HCT116 (cell line): ENCODE measurements at regions not wholly inside any gene's neighbourhood (a gene's known extent, or its start where the extent isn't known, plus 50 kb on each side); places are given as distances from the start of the nearest gene placed in this dataset.

Experiments used
- ATAC-seq: fragments of 200-7000 bp; cut with Tn5 transposase; 2 replicates; pipeline ENCODE4 v1.9.1; 2020; ENCODE audit warnings: mild to moderate bottlenecking, moderate library complexity
- BruUV-seq: library from RNA; stranded (reverse); fragments of 400-500 nt; replicated peaks from 2 replicates; lab custom pipeline; 2021; lab: Mats Ljungman, UMichigan
- CTCF ChIA-PET: fragments of 300-600 bp; sonication (Branson Sonifier 250); formaldehyde crosslinking; loops from one replicate; lab custom pipeline; 2021; ENCODE audit warnings: antibody characterized with exemption; lab: Charles Lee
- POLR2A ChIA-PET: fragments of 300-600, 350-600 bp; sonication (Branson Sonifier 250); formaldehyde crosslinking; loops from one replicate; lab custom pipeline; 2021; ENCODE audit warnings: antibody characterized with exemption; lab: Charles Lee
- RAD21 ChIA-PET, 2 experiments: fragments of 300-600 bp; sonication (Branson Sonifier 250); formaldehyde crosslinking; loops; one replicate each; lab custom pipeline; 2023; ENCODE audit warnings: low total read pairs in 2 of 2; ENCODE audit not compliant: uncharacterized antibody in 2 of 2, unreplicated experiment in 2 of 2, low non-redundant PET in 1 of 2; lab: Charles Lee
- DNase-seq: peaks from one replicate; pipeline ENCODE4 v3.0.0-alpha.2; 2010; ENCODE audit warnings: low read depth, low spot score
- H2AFZ ChIP-seq: fragments of 200-600 bp; shearing (Covaris generic), sonication (generic); 2 replicates; pipeline ENCODE4 v1.6.1; 2017; ENCODE audit warnings: low read depth, mixed run types, mixed read lengths, antibody characterized with exemption, low read length; ENCODE audit not compliant: poor library complexity, severe bottlenecking
- H3K27ac ChIP-seq: 2 replicates; pipeline ENCODE4 v1.5.1; 2012; ENCODE audit warnings: low read depth, low read length
- H3K27me3 ChIP-seq: fragments of 200-600 bp; sonication (generic); 2 replicates; pipeline ENCODE4 v1.6.1; 2016; ENCODE audit warnings: mixed run types, low read length, mixed read lengths; ENCODE audit not compliant: insufficient read depth
- H3K36me3 ChIP-seq, 2 experiments: fragments of 200-500 bp in 1 of 2; fragments of 200-600 bp in 1 of 2; sonication (Bioruptor generic) in 1 of 2; sonication (generic) in 1 of 2; 2 replicates each; pipeline versions ENCODE4 v1.5.1 to v1.6.1; 2014 to 2016; ENCODE audit warnings: low read length in 2 of 2, inconsistent platforms in 1 of 2, mixed read lengths in 1 of 2, mixed run types in 1 of 2; ENCODE audit not compliant: insufficient read depth in 2 of 2, control insufficient read depth in 1 of 2
- H3K4me1 ChIP-seq, 2 experiments: fragments of 200-600 bp in 1 of 2; sonication (generic) in 1 of 2; 2 replicates each; pipeline versions ENCODE4 v1.5.1 to v1.6.1; 2012 to 2017; ENCODE audit warnings: low read length in 2 of 2, inconsistent platforms in 1 of 2, mild to moderate bottlenecking in 1 of 2, mixed read lengths in 1 of 2, mixed run types in 1 of 2, moderate library complexity in 1 of 2; ENCODE audit not compliant: insufficient read depth in 2 of 2, control insufficient read depth in 1 of 2
- H3K4me2 ChIP-seq: fragments of 200-600 bp; sonication (generic); 2 replicates; pipeline ENCODE4 v1.6.1; 2017; ENCODE audit warnings: mixed run types, low read length, mixed read lengths
- H3K4me3 ChIP-seq, 2 experiments: fragments of 200-600 bp in 1 of 2; sonication (generic) in 1 of 2; replicated peaks in 1 of 2; 2 replicates each; pipeline ENCODE4 v1.5.1; 2011 to 2016; ENCODE audit warnings: low read length in 2 of 2, control low read depth in 1 of 2, low read depth in 1 of 2, mild to moderate bottlenecking in 1 of 2, mixed read lengths in 1 of 2, mixed run types in 1 of 2
- H3K79me2 ChIP-seq: fragments of 200-600 bp; sonication (generic); 2 replicates; pipeline ENCODE4 v1.6.1; 2017; ENCODE audit warnings: mild to moderate bottlenecking, mixed run types, low read length, moderate library complexity, mixed read lengths; ENCODE audit not compliant: insufficient read depth
- H3K9ac ChIP-seq: fragments of 200-600 bp; sonication (generic); 2 replicates; pipeline ENCODE4 v1.6.1; 2016; ENCODE audit warnings: low read length, mixed read lengths
- H3K9me2 ChIP-seq: fragments of 200-600 bp; sonication (generic), shearing (Covaris generic); 2 replicates; pipeline ENCODE4 v1.6.1; 2017; ENCODE audit warnings: mixed run types, mild to moderate bottlenecking, moderate library complexity; ENCODE audit not compliant: insufficient read depth
- H3K9me3 ChIP-seq, 2 experiments: fragments of 200-500 bp in 1 of 2; fragments of 200-600 bp in 1 of 2; sonication (Bioruptor generic) in 1 of 2; sonication (generic) in 1 of 2; 2 replicates each; pipeline ENCODE4 v1.6.1; 2014 to 2017; ENCODE audit warnings: low read length in 2 of 2, mixed read lengths in 2 of 2, inconsistent platforms in 1 of 2, low read depth in 1 of 2, mild to moderate bottlenecking in 1 of 2, mixed run types in 1 of 2, moderate library complexity in 1 of 2; ENCODE audit not compliant: control insufficient read depth in 1 of 2, insufficient read depth in 1 of 2
- H4K20me1 ChIP-seq: fragments of 200-600 bp; sonication (generic), shearing (Covaris generic); 2 replicates; pipeline ENCODE4 v1.6.1; 2017; ENCODE audit warnings: mixed run types, mild to moderate bottlenecking, moderate library complexity; ENCODE audit not compliant: insufficient read depth
- ATF3 ChIP-seq: IDR thresholded peaks from 2 replicates; pipeline ENCODE4 v1.6.1; 2012
- CBX3 ChIP-seq: IDR thresholded peaks from 2 replicates; pipeline ENCODE4 v1.6.1; 2012; ENCODE audit warnings: low read depth
- CEBPB ChIP-seq: IDR thresholded peaks from 2 replicates; pipeline ENCODE4 v1.6.1; 2012; ENCODE audit warnings: low read depth
- CTCF ChIP-seq, 3 experiments: fragments of 200-600 bp in 1 of 3; sonication (generic) in 1 of 3; IDR thresholded peaks in 2 of 3; conservative IDR thresholded peaks in 1 of 3; 2 replicates each; pipeline ENCODE4 v1.5.1; 2012 to 2017; ENCODE audit warnings: low read depth in 2 of 3, low read length in 2 of 3, antibody characterized with exemption in 1 of 3, borderline replicate concordance in 1 of 3, control low read depth in 1 of 3, mild to moderate bottlenecking in 1 of 3, mixed read lengths in 1 of 3, mixed run types in 1 of 3, moderate library complexity in 1 of 3; ENCODE audit not compliant: insufficient read depth in 1 of 3
- EZH2 ChIP-seq: fragments of 200-600 bp; sonication (generic); IDR thresholded peaks from 2 replicates; pipeline ENCODE4 v1.6.1; 2017; ENCODE audit warnings: antibody characterized with exemption, mixed run types
- EZH2phosphoT487 ChIP-seq: fragments of 200-600 bp; IDR thresholded peaks from 2 replicates; pipeline ENCODE4 v1.6.1; 2018; ENCODE audit warnings: antibody characterized with exemption, borderline replicate concordance
- FOSL1 ChIP-seq: IDR thresholded peaks from 2 replicates; pipeline ENCODE4 v1.6.1; 2012; ENCODE audit warnings: low read depth
- JUND ChIP-seq: IDR thresholded peaks from 2 replicates; pipeline ENCODE4 v1.6.1; 2012
- MAX ChIP-seq: IDR thresholded peaks from 2 replicates; pipeline ENCODE4 v1.6.1; 2012
- POLR2A ChIP-seq: IDR thresholded peaks from 2 replicates; pipeline ENCODE4 v1.7.0; 2011; ENCODE audit warnings: borderline replicate concordance; ENCODE audit not compliant: insufficient read depth, insufficient read length; ENCODE audit errors: extremely low read depth
- RAD21 ChIP-seq: IDR thresholded peaks from 2 replicates; pipeline ENCODE4 v1.6.1; 2012; ENCODE audit warnings: low read depth, mild to moderate bottlenecking
- TCF7L2 ChIP-seq: IDR thresholded peaks from 2 replicates; pipeline ENCODE4 v1.7.0; 2011; ENCODE audit warnings: borderline replicate concordance, inconsistent platforms; ENCODE audit not compliant: insufficient read depth, insufficient read length; ENCODE audit errors: extremely low read depth
- ZFX ChIP-seq: fragments of 450-650 bp; IDR thresholded peaks from 2 replicates; pipeline ENCODE4 v1.6.1; 2017
- ZNF274 ChIP-seq: fragments of 200-500 bp; sonication (Bioruptor generic); IDR thresholded peaks from 2 replicates; pipeline ENCODE4 v1.6.1; 2014; ENCODE audit warnings: mild to moderate bottlenecking, low read depth, low read length, inconsistent platforms
- intact Hi-C: fragments of 100-400 bp; cut with micrococcal nuclease; formaldehyde crosslinking; loops from 2 replicates; pipeline ENCODE4 v1.10.0; 2022

- Histone ChIP-seq H3K9ac (no peak overlapping the region), H3K36me3 (no peaks in the 10 kb centered on the region), H3K27ac (no peak overlapping the region), H3K4me1 (no peaks in the 10 kb centered on the region), H4K20me1 (no peaks in the 10 kb centered on the region), H2AFZ (peak overlapping the region; percentile 89), H3K9me3 (no peaks in the 10 kb centered on the region), H3K79me2 (no peaks in the 10 kb centered on the region), H3K4me2 (0 out of 2 replicates have a peak overlapping the region, but pooled peaks have one; percentile 13), H3K4me3 (no peak overlapping the region), H3K27me3 (no peaks in the 10 kb centered on the region), H3K9me2 (no peaks in the 10 kb centered on the region)
- no TSS peak for BruUV-seq
- intact Hi-C loops, result loop anchor here (2.0 to 5.0 kb wide), 2 partner anchors 491 to 1114 kb away; no protein-coding TSS in a partner anchor
- no peak for TF ChIP-seq TCF7L2
- TF ChIP-seq CEBPB, result no peak
- no peak for TF ChIP-seq EZH2
- no peak for TF ChIP-seq POLR2A
- TF ChIP-seq ZNF274, result no peak
- no peak for TF ChIP-seq EZH2phosphoT487
- TF ChIP-seq MAX, result no peak
- TF ChIP-seq CTCF (IDR thresholded peaks at IDR 0.05 in 2 of 3, conservative IDR thresholded peaks at IDR 0.05 in 1 of 3; ENCODE audit: borderline replicate concordance in 1 of 3, insufficient read depth in 1 of 3, low read depth in 2 of 3, low read length in 2 of 3), result peak; percentile 58 to 85 (median 58); a peak in 5 of 6 replicates
- TF ChIP-seq RAD21, result peak; percentile 61
- no peak for TF ChIP-seq ATF3
- TF ChIP-seq ZFX, result no peak
- no peak for TF ChIP-seq JUND
- no peak for TF ChIP-seq CBX3
- no peak for TF ChIP-seq FOSL1
- ChIA-PET RAD21 (no interaction called here), CTCF (interaction anchor here (0.8 to 4.2 kb wide), 10 partner anchors 10 to 1119 kb away, joined by 3 to 33 read pairs (median 6); no protein-coding TSS in a partner anchor), POLR2A (interaction anchor here (0.8 to 1.0 kb wide), 2 partner anchors 12 to 42 kb away, joined by 3 read pairs; no protein-coding TSS in a partner anchor)
- peak; percentile 95 for ATAC-seq
- DNase-seq, result peak; percentile 65
These were observed 395.3 kb downstream of the CD109 start for GRCh38 chr6:74091136-74091793.
